HepG2 (cell line): ENCODE measurements at regions not wholly inside any gene's neighbourhood (a gene's known extent, or its start where the extent isn't known, plus 50 kb on each side); places are given as distances from the start of the nearest gene placed in this dataset.
A peak's percentile ranks its signal among the peaks of the same experiment; 100 is the strongest.

ENCODE experiments used
- ATAC-seq: fragments of 200-7000 bp; cut with Tn5 transposase; 3 replicates; pipeline ENCODE4 v1.9.1; 2020; ENCODE audit warnings: mild to moderate bottlenecking, moderate library complexity
- BruUV-seq: library from RNA; stranded (reverse); fragments of 400-500 nt; replicated peaks from 2 replicates; lab custom pipeline; 2021; lab: Mats Ljungman, UMichigan
- CTCF ChIA-PET: fragments of 300-600 bp; formaldehyde crosslinking; extraction: SDS; loops from one replicate; lab custom pipeline; 2021; ENCODE audit warnings: low total read pairs, inconsistent platforms, low intra/inter-chr PET ratio; lab: Yijun Ruan, JAX
- POLR2A ChIA-PET: fragments of 350-600 bp; sonication (Branson Sonifier 250); formaldehyde crosslinking; loops from one replicate; lab custom pipeline; 2020; ENCODE audit warnings: antibody characterized with exemption, inconsistent platforms; lab: Yijun Ruan, JAX
- DNase-seq: peaks from one replicate; pipeline ENCODE4 v3.0.0-alpha.2; 2015; ENCODE audit warnings: low spot score
- FAIRE-seq: peaks from 3 replicates; lab custom pipeline; 2011; peaks lifted over from hg19 to GRCh38; lab: Jason Lieb, UNC
- H2AFZ ChIP-seq: one replicate; pipeline ENCODE4 v1.6.1; 2011; ENCODE audit warnings: low read length, inconsistent platforms
- H3K27ac ChIP-seq: fragments of 300-600 bp; 3 replicates; pipeline ENCODE4 v1.8.0; 2011; ENCODE audit warnings: mixed run types, mild to moderate bottlenecking, mixed read lengths, low read length, inconsistent platforms; ENCODE audit not compliant: insufficient read depth; ENCODE audit errors: extremely low read length
- H3K27me3 ChIP-seq, 2 experiments: fragments of 200-600 bp in 1 of 2; 2 replicates in 1 of 2; 3 replicates in 1 of 2; pipeline versions ENCODE4 v1.6.0 to v1.8.0; 2011; ENCODE audit warnings: low read length in 2 of 2, mild to moderate bottlenecking in 2 of 2, moderate library complexity in 2 of 2, inconsistent platforms in 1 of 2; ENCODE audit not compliant: insufficient read depth in 2 of 2, control insufficient read depth in 1 of 2
- H3K36me3 ChIP-seq, 2 experiments: fragments of 200-600 bp in 1 of 2; replicated peaks in 1 of 2; 2 replicates in 1 of 2; 3 replicates in 1 of 2; pipeline versions ENCODE4 v1.5.1 to v1.8.0; 2011; ENCODE audit warnings: low read length in 2 of 2, inconsistent platforms in 1 of 2; ENCODE audit not compliant: insufficient read depth in 2 of 2, control insufficient read depth in 1 of 2
- H3K4me1 ChIP-seq: 2 replicates; pipeline ENCODE4 v1.5.1; 2012; ENCODE audit warnings: low read length, inconsistent platforms; ENCODE audit not compliant: insufficient read depth
- H3K4me2 ChIP-seq: 2 replicates; pipeline ENCODE4 v1.6.0; 2011; ENCODE audit warnings: low read depth, low read length, inconsistent platforms
- H3K4me3 ChIP-seq, 3 experiments: fragments of 200-600 bp in 1 of 3; sonication (generic), shearing (Covaris generic) in 1 of 3; replicated peaks in 1 of 3; 2 replicates each; pipeline ENCODE4 v1.5.1; 2011 to 2016; ENCODE audit warnings: low read length in 3 of 3, inconsistent platforms in 2 of 3, low read depth in 2 of 3, mild to moderate bottlenecking in 2 of 3, control low read depth in 1 of 3, mixed read lengths in 1 of 3; ENCODE audit not compliant: insufficient read depth in 1 of 3
- H3K79me2 ChIP-seq: one replicate; pipeline ENCODE4 v1.6.1; 2011; ENCODE audit warnings: low read length, inconsistent platforms; ENCODE audit not compliant: insufficient read depth
- H3K9ac ChIP-seq: 2 replicates; pipeline ENCODE4 v1.6.0; 2011; ENCODE audit warnings: mild to moderate bottlenecking, low read depth, low read length, inconsistent platforms; ENCODE audit not compliant: insufficient read depth
- H3K9me3 ChIP-seq: 2 replicates; pipeline ENCODE4 v1.5.1; 2012; ENCODE audit warnings: mild to moderate bottlenecking, low read length
- H4K20me1 ChIP-seq: 2 replicates; pipeline ENCODE4 v1.6.0; 2011; ENCODE audit warnings: inconsistent platforms, mild to moderate bottlenecking, low read length, moderate library complexity; ENCODE audit not compliant: insufficient read depth
- RAD21 ChIP-seq: fragments of 450-650 bp; formaldehyde crosslinking; IDR thresholded peaks from 2 replicates; pipeline ENCODE4 v1.5.0; 2020; ENCODE audit warnings: mild to moderate bottlenecking
- SMC3 ChIP-seq: IDR thresholded peaks from 2 replicates; pipeline ENCODE4 v1.6.1; 2011; ENCODE audit warnings: low read length, improper control_type of control experiment
- STAG1 ChIP-seq: sonication (generic); formaldehyde crosslinking; IDR thresholded peaks from 2 replicates; pipeline ENCODE4 v1.4.0; 2020; ENCODE audit warnings: missing genetic modification reagents
- ZNF276 ChIP-seq: sonication (generic); formaldehyde crosslinking; IDR thresholded peaks from 2 replicates; pipeline ENCODE4 v1.4.0; 2020; ENCODE audit warnings: mild to moderate bottlenecking, low read depth, missing genetic modification reagents
- ZNF362 ChIP-seq: sonication (generic); formaldehyde crosslinking; IDR thresholded peaks from 2 replicates; pipeline ENCODE4 v1.4.0; 2020; ENCODE audit warnings: missing genetic modification reagents, mild to moderate bottlenecking, borderline replicate concordance
- ZSCAN21 ChIP-seq: sonication (generic); formaldehyde crosslinking; IDR thresholded peaks from 2 replicates; pipeline ENCODE4 v1.8.0; 2022; ENCODE audit warnings: mild to moderate bottlenecking, missing genetic modification reagents, moderate library complexity, borderline replicate concordance
- WGBS: methylation state at CpG from one replicate; pipeline ENCODE4 v1.1.6; 2017; ENCODE audit warnings: low lambda C conversion rate; 5-methylcytosine and 5-hydroxymethylcytosine counted together
- in situ Hi-C: cut with HindIII; loops from 2 replicates; pipeline ENCODE4 v1.10.0; 2017; ENCODE audit warnings: low pct_unique_long_range_greater_than_20kb; ENCODE audit not compliant: extremely low pct_ligation_motif_present
- intact Hi-C: fragments of 100-400 bp; cut with micrococcal nuclease; formaldehyde crosslinking; loops from one replicate; pipeline ENCODE4 v1.10.0; 2022; ENCODE audit not compliant: unreplicated experiment
- TF ChIP-seq, protein P1 (sequence below): sonication (generic); formaldehyde crosslinking; IDR thresholded peaks from 2 replicates; pipeline ENCODE4 v1.4.0; 2020; ENCODE audit warnings: missing genetic modification reagents
- TF ChIP-seq, protein P2 (sequence below): sonication (generic); formaldehyde crosslinking; IDR thresholded peaks from 2 replicates; pipeline ENCODE4 v1.4.0; 2020; ENCODE audit warnings: missing genetic modification reagents
- TF ChIP-seq, protein P3 (sequence below): sonication (generic); formaldehyde crosslinking; IDR thresholded peaks from 2 replicates; pipeline ENCODE4 v1.5.0; 2020; ENCODE audit warnings: mild to moderate bottlenecking, missing genetic modification reagents, moderate library complexity

DNA sequence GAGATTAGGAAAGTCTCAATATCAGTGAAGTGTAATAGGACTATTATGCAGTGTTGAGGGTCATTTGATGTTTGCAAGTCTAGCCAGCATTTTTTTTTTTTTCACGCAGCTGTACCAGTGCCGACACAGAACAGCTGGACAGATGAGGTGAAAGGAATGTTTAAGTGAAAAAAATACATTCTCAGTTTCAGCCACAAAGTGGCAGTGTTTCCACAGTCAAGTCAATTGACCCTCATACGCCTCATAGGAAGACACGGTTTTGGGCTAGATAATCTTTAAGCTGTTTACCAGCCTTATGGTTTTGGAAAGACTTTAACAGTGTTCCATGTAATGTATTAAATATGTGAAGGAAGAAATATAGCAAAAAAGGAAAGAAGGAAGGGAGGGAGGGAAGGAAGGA lies 349.9 kb upstream of the ANO3 start:
- peak; percentile 68 for FAIRE-seq
- in situ Hi-C loops = loop anchor here (5.0 kb wide), 1 partner anchor 295 kb away; no protein-coding TSS in a partner anchor
- TF ChIP-seq ZNF276 (CRISPR knock-in tag) = no peak
- TF ChIP-seq ZNF362 = 0 out of 2 replicates have a peak, but pooled peaks have one; percentile 24
- TF ChIP-seq ZSCAN21 (CRISPR knock-in tag) = no peak
- TF ChIP-seq, protein P1, sequence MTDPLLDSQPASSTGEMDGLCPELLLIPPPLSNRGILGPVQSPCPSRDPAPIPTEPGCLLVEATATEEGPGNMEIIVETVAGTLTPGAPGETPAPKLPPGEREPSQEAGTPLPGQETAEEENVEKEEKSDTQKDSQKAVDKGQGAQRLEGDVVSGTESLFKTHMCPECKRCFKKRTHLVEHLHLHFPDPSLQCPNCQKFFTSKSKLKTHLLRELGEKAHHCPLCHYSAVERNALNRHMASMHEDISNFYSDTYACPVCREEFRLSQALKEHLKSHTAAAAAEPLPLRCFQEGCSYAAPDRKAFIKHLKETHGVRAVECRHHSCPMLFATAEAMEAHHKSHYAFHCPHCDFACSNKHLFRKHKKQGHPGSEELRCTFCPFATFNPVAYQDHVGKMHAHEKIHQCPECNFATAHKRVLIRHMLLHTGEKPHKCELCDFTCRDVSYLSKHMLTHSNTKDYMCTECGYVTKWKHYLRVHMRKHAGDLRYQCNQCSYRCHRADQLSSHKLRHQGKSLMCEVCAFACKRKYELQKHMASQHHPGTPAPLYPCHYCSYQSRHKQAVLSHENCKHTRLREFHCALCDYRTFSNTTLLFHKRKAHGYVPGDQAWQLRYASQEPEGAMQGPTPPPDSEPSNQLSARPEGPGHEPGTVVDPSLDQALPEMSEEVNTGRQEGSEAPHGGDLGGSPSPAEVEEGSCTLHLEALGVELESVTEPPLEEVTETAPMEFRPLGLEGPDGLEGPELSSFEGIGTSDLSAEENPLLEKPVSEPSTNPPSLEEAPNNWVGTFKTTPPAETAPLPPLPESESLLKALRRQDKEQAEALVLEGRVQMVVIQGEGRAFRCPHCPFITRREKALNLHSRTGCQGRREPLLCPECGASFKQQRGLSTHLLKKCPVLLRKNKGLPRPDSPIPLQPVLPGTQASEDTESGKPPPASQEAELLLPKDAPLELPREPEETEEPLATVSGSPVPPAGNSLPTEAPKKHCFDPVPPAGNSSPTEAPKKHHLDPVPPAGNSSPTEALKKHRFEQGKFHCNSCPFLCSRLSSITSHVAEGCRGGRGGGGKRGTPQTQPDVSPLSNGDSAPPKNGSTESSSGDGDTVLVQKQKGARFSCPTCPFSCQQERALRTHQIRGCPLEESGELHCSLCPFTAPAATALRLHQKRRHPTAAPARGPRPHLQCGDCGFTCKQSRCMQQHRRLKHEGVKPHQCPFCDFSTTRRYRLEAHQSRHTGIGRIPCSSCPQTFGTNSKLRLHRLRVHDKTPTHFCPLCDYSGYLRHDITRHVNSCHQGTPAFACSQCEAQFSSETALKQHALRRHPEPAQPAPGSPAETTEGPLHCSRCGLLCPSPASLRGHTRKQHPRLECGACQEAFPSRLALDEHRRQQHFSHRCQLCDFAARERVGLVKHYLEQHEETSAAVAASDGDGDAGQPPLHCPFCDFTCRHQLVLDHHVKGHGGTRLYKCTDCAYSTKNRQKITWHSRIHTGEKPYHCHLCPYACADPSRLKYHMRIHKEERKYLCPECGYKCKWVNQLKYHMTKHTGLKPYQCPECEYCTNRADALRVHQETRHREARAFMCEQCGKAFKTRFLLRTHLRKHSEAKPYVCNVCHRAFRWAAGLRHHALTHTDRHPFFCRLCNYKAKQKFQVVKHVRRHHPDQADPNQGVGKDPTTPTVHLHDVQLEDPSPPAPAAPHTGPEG (CRISPR knock-in tag) = no peak
- TF ChIP-seq, protein P2, sequence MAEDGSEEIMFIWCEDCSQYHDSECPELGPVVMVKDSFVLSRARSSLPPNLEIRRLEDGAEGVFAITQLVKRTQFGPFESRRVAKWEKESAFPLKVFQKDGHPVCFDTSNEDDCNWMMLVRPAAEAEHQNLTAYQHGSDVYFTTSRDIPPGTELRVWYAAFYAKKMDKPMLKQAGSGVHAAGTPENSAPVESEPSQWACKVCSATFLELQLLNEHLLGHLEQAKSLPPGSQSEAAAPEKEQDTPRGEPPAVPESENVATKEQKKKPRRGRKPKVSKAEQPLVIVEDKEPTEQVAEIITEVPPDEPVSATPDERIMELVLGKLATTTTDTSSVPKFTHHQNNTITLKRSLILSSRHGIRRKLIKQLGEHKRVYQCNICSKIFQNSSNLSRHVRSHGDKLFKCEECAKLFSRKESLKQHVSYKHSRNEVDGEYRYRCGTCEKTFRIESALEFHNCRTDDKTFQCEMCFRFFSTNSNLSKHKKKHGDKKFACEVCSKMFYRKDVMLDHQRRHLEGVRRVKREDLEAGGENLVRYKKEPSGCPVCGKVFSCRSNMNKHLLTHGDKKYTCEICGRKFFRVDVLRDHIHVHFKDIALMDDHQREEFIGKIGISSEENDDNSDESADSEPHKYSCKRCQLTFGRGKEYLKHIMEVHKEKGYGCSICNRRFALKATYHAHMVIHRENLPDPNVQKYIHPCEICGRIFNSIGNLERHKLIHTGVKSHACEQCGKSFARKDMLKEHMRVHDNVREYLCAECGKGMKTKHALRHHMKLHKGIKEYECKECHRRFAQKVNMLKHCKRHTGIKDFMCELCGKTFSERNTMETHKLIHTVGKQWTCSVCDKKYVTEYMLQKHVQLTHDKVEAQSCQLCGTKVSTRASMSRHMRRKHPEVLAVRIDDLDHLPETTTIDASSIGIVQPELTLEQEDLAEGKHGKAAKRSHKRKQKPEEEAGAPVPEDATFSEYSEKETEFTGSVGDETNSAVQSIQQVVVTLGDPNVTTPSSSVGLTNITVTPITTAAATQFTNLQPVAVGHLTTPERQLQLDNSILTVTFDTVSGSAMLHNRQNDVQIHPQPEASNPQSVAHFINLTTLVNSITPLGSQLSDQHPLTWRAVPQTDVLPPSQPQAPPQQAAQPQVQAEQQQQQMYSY = no peak
- peak; percentile 74 for TF ChIP-seq STAG1 (CRISPR knock-in tag)
- TF ChIP-seq, protein P3, sequence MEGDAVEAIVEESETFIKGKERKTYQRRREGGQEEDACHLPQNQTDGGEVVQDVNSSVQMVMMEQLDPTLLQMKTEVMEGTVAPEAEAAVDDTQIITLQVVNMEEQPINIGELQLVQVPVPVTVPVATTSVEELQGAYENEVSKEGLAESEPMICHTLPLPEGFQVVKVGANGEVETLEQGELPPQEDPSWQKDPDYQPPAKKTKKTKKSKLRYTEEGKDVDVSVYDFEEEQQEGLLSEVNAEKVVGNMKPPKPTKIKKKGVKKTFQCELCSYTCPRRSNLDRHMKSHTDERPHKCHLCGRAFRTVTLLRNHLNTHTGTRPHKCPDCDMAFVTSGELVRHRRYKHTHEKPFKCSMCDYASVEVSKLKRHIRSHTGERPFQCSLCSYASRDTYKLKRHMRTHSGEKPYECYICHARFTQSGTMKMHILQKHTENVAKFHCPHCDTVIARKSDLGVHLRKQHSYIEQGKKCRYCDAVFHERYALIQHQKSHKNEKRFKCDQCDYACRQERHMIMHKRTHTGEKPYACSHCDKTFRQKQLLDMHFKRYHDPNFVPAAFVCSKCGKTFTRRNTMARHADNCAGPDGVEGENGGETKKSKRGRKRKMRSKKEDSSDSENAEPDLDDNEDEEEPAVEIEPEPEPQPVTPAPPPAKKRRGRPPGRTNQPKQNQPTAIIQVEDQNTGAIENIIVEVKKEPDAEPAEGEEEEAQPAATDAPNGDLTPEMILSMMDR (CRISPR knock-in tag) = peak; percentile 73
- TF ChIP-seq RAD21 = peak; percentile 50; the same call in 1 of the 2 replicates
- peak; percentile 70; the same call in 1 of the 2 replicates for TF ChIP-seq SMC3

More for the DNA sequence above, 349.9 kb upstream of the ANO3 start:
- under 1% methylated on average over 4 of the region's 4 CpGs for WGBS
- H3K27ac ChIP-seq = no peak overlapping the region
- H3K4me2 ChIP-seq = no peak overlapping the region
- intact Hi-C loops = loop anchor here (1.0 kb wide), 3 partner anchors 153 to 295 kb away; no protein-coding TSS in a partner anchor
- no peak overlapping the region for H3K4me3 ChIP-seq
- H3K79me2 ChIP-seq = no peaks in the 10 kb centered on the region
- ATAC-seq (peak; percentile 94), DNase-seq (peak; percentile 53)
- no peaks in the 10 kb centered on the region for H3K4me1 ChIP-seq
- no peaks in the 10 kb centered on the region for H4K20me1 ChIP-seq
- BruUV-seq = no TSS peak
- H3K36me3 ChIP-seq = no peaks in the 10 kb centered on the region
- H3K9me3 ChIP-seq = no peaks in the 10 kb centered on the region
- ChIA-PET CTCF (interaction anchor here (1.8 to 2.0 kb wide), 2 partner anchors 245 to 294 kb away, joined by 13 to 30 read pairs; no protein-coding TSS in a partner anchor), POLR2A (no interaction called here)
- H2AFZ ChIP-seq = no peak overlapping the region
- H3K27me3 ChIP-seq = no peaks in the 10 kb centered on the region
- no peak overlapping the region for H3K9ac ChIP-seq
